PC-9 (cell line): ENCODE measurements at regions not wholly inside any gene's neighbourhood (a gene's known extent, or its start where the extent isn't known, plus 50 kb on each side); places are given as distances from the start of the nearest gene placed in this dataset.

Experiments used
- BruUV-seq: library from RNA; stranded (reverse); fragments of 400-500 nt; replicated peaks from 2 replicates; lab custom pipeline; 2021; lab: Mats Ljungman, UMichigan
- CTCF ChIA-PET: fragments of 300-600 bp; sonication (Branson Sonifier 250); formaldehyde crosslinking; loops from one replicate; lab custom pipeline; 2022; ENCODE audit warnings: antibody characterized with exemption; lab: Charles Lee
- POLR2A ChIA-PET: fragments of 300-600 bp; sonication (Branson Sonifier 250); formaldehyde crosslinking; loops from one replicate; lab custom pipeline; 2022; ENCODE audit warnings: antibody characterized with exemption; ENCODE audit not compliant: unreplicated experiment; lab: Charles Lee
- DNase-seq, 2 experiments: peaks; one replicate each; pipeline versions ENCODE4 v3.0.0 to v3.0.0-alpha.2; 2015 to 2022; ENCODE audit warnings: mixed read lengths in 1 of 2
- H2AFZ ChIP-seq: fragments of 200-600 bp; sonication (generic); 2 replicates; pipeline ENCODE4 v1.8.1; 2017; ENCODE audit warnings: antibody characterized with exemption
- H3F3A ChIP-seq: fragments of 200-600 bp; sonication (generic); 2 replicates; pipeline ENCODE4 v1.8.1; 2017; ENCODE audit warnings: antibody characterized with exemption, mild to moderate bottlenecking, low read depth; ENCODE audit not compliant: insufficient read depth
- H3K27ac ChIP-seq: fragments of 200-600 bp; sonication (generic); 2 replicates; pipeline ENCODE4 v1.6.1; 2016; ENCODE audit warnings: mixed run types
- H3K27me3 ChIP-seq: fragments of 200-600 bp; sonication (generic); 2 replicates; pipeline ENCODE4 v1.6.1; 2016; ENCODE audit warnings: low read depth, mixed run types; ENCODE audit not compliant: insufficient read depth
- H3K36me3 ChIP-seq: fragments of 200-600 bp; sonication (generic); 2 replicates; pipeline ENCODE4 v1.6.1; 2016; ENCODE audit warnings: low read depth, mixed run types
- H3K4me1 ChIP-seq: fragments of 200-600 bp; sonication (generic); replicated peaks from 2 replicates; pipeline ENCODE4 v1.6.1; 2016; ENCODE audit warnings: mixed run types; ENCODE audit not compliant: insufficient read depth
- H3K4me2 ChIP-seq: fragments of 200-600 bp; sonication (generic); 2 replicates; pipeline ENCODE4 v1.6.1; 2017; ENCODE audit warnings: mixed run types
- H3K4me3 ChIP-seq: fragments of 200-600 bp; sonication (generic); 2 replicates; pipeline ENCODE4 v1.6.1; 2016; ENCODE audit warnings: mixed run types
- H3K79me2 ChIP-seq: fragments of 200-600 bp; sonication (generic); 2 replicates; pipeline ENCODE4 v1.6.1; 2017; ENCODE audit warnings: low read depth, mixed run types
- H3K9me2 ChIP-seq: fragments of 200-600 bp; sonication (generic); 2 replicates; pipeline ENCODE4 v1.8.1; 2017; ENCODE audit warnings: mild to moderate bottlenecking; ENCODE audit not compliant: insufficient read depth
- H3K9me3 ChIP-seq: fragments of 200-600 bp; sonication (generic); 2 replicates; pipeline ENCODE4 v1.8.1; 2016; ENCODE audit warnings: low read depth; ENCODE audit not compliant: insufficient read depth
- H4K20me1 ChIP-seq: fragments of 200-600 bp; sonication (generic); 2 replicates; pipeline ENCODE4 v1.8.1; 2017; ENCODE audit not compliant: insufficient read depth
- CTCF ChIP-seq: fragments of 200-600 bp; sonication (generic); conservative IDR thresholded peaks from 2 replicates; pipeline ENCODE4 v1.6.1; 2017; ENCODE audit warnings: mixed run types, antibody characterized with exemption, mild to moderate bottlenecking, moderate library complexity
- EZH2 ChIP-seq: fragments of 200-600 bp; sonication (generic); IDR thresholded peaks from 2 replicates; pipeline ENCODE4 v1.8.0; 2017; ENCODE audit warnings: antibody characterized with exemption, low read depth
- intact Hi-C: fragments of 100-400 bp; cut with micrococcal nuclease; formaldehyde crosslinking; loops from one replicate; pipeline ENCODE4 v1.10.0; 2022; ENCODE audit not compliant: unreplicated experiment

- H3K4me1 ChIP-seq: peaks cover 36% of the 10 kb centered on the region
- no peak for DNase-seq
- no peak for TF ChIP-seq CTCF
- TF ChIP-seq EZH2: no peak
- no peaks in the 10 kb centered on the region for H3K9me2 ChIP-seq
- H4K20me1 ChIP-seq: no peaks in the 10 kb centered on the region
- H3K4me3 ChIP-seq: no peak overlapping the region
- H3K79me2 ChIP-seq: no peaks in the 10 kb centered on the region
- intact Hi-C loops: loop anchor here (5.0 kb wide), 3 partner anchors 46 to 1146 kb away; no protein-coding TSS in a partner anchor
- H3K27me3 ChIP-seq: no peaks in the 10 kb centered on the region
- H3F3A ChIP-seq: peaks cover 35% of the 10 kb centered on the region
- H3K36me3 ChIP-seq: peaks cover 7% of the 10 kb centered on the region; the same call in 1 of the 2 replicates
- BruUV-seq: no TSS peak
- H3K27ac ChIP-seq: no peak overlapping the region
- no peak overlapping the region for H2AFZ ChIP-seq
- ChIA-PET CTCF (no interaction called here), POLR2A (no interaction called here)
- no peaks in the 10 kb centered on the region; the same call in 1 of the 2 replicates for H3K9me3 ChIP-seq
- no peak overlapping the region for H3K4me2 ChIP-seq
Measured at GRCh38 chr10:3620818-3621217, 164.2 kb downstream of the KLF6 start.

- no peak overlapping the region for H3K27ac ChIP-seq
- no TSS peak for BruUV-seq
- H3K36me3 ChIP-seq: peaks cover 7% of the 10 kb centered on the region; the same call in 1 of the 2 replicates
- H3K4me1 ChIP-seq: peaks cover 22% of the 10 kb centered on the region
- H4K20me1 ChIP-seq: no peaks in the 10 kb centered on the region
- no peak overlapping the region for H3K4me3 ChIP-seq
- peaks cover 20% of the 10 kb centered on the region for H3F3A ChIP-seq
- H3K27me3 ChIP-seq: no peaks in the 10 kb centered on the region
- ChIA-PET POLR2A (no interaction called here), CTCF (no interaction called here)
- TF ChIP-seq CTCF (no peak), EZH2 (no peak)
- no peaks in the 10 kb centered on the region for H3K9me2 ChIP-seq
- intact Hi-C loops: no loop called here
- DNase-seq: no peak
- no peaks in the 10 kb centered on the region; the same call in 1 of the 2 replicates for H3K9me3 ChIP-seq
- no peaks in the 10 kb centered on the region for H3K79me2 ChIP-seq
- no peak overlapping the region for H2AFZ ChIP-seq
- no peak overlapping the region for H3K4me2 ChIP-seq
Measured at GRCh38 chr10:3619241-3619640, 165.8 kb downstream of the KLF6 start.

- no peaks in the 10 kb centered on the region; the same call in 1 of the 2 replicates for H3K9me3 ChIP-seq
- H3K79me2 ChIP-seq: no peaks in the 10 kb centered on the region
- H4K20me1 ChIP-seq: no peaks in the 10 kb centered on the region
- H3K27ac ChIP-seq: no peak overlapping the region
- H3K27me3 ChIP-seq: no peaks in the 10 kb centered on the region
- peaks cover 7% of the 10 kb centered on the region; the same call in 1 of the 2 replicates for H3K36me3 ChIP-seq
- DNase-seq: no peak
- POLR2A ChIA-PET: no interaction called here
- CTCF ChIA-PET: no interaction called here
- intact Hi-C loops: no loop called here
- H3K4me1 ChIP-seq: no peaks in the 10 kb centered on the region
- no peak overlapping the region for H2AFZ ChIP-seq
- no peaks in the 10 kb centered on the region; the same call in 1 of the 2 replicates for H3K9me2 ChIP-seq
- H3K4me3 ChIP-seq: no peak overlapping the region
- TF ChIP-seq CTCF (no peak), EZH2 (no peak)
- no TSS peak for BruUV-seq
- no peak overlapping the region for H3K4me2 ChIP-seq
- H3F3A ChIP-seq: no peaks in the 10 kb centered on the region; the same call in 1 of the 2 replicates
Measured at GRCh38 chr10:3616880-3617279, 168.1 kb downstream of the KLF6 start.
